Sciatic nerve (tissue), 2 donors: ENCODE measurements at regions not wholly inside any gene's neighbourhood (a gene's known extent, or its start where the extent isn't known, plus 50 kb on each side); places are given as distances from the start of the nearest gene placed in this dataset.
"Not testable (repeated sequence)": the region's sequence is repeated elsewhere in the genome, so short reads cannot be mapped to it uniquely, and the experiment has no call there.

ENCODE experiments used
- ATAC-seq: fragments of 200-7000 bp; cut with Tn5 transposase; one replicate; pipeline ENCODE4 v1.9.1; 2020; ENCODE audit warnings: mild to moderate bottlenecking, moderate library complexity
- DNase-seq: peaks from one replicate; pipeline ENCODE4 v3.0.0-alpha.2; 2020; ENCODE audit warnings: low spot score
- intact Hi-C: fragments of 100-400 bp; cut with DNase I; formaldehyde crosslinking; loops from one replicate; pipeline ENCODE4 v1.14.2; 2022
- donor health status: DM: no; HTN: no; CAD: no.
- donor health status: DM: no; HTN: no; CAD: no.

GRCh38 chr6:120432840-120433239, 901.4 kb downstream of the TBC1D32 start:
- DNase-seq, ATAC-seq, intact Hi-C loops: not testable (repeated sequence)

DNA sequence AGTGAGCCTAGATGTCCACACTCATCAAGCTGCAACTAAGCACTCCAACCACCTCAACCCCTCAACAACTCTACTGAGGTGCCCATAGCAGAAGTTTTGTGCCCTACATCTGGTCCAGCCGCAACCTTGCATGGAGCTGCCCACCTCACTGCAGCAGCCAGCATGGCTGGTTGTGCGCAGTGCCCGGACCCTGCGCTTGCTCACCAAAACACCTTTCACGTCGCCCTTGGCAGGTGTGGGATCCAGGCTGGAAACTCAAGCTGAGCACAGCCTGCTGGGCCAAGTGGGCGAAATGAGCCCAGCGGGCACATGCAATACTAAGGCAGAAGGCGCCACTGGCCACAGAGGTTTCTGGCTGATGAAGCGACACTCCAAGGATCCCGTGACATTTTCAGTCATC, 902.4 kb downstream of the TBC1D32 start:
- DNase-seq, result no peak
- intact Hi-C loops, result no loop called here
- no peak for ATAC-seq

DNA sequence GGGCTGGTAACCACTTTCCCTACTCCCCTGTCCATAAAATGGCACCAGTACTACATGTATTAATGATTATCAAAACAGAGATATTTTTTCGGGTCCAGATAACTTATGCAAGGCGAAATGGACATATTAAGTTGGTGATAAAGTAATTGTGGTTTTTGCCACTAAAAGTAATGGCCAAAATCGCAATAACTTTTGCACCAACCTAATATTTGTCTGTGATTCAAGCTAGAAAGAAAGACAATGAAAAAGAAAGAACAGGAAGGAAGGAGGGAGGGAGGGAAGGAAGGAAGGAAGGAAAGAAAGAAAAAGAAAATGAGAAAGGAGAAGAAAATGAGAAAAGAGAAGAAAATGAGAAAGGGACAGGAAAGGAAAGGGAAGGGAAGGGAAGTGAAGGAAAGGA, 922.9 kb downstream of the TBC1D32 start:
- intact Hi-C loops, result no loop called here
- DNase-seq (no peak), ATAC-seq (no peak)

DNA sequence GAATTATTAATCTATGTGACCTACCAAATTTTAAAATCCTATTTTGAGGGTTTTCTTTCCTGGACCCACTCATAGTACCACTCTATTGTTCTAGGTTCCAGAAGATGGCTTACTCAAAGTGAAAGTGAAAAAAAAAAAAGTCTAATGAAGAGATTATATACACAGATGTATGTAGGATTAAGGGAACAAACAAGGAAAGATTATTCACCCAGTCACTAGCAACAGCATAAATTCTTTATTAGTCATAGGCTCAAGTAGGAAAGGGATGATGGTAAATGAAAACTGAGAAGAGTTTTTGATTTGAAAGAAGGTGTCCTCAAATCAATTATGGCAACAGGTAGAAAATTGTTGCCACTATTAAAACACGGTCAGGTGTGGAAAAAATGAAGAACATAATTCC, 923.7 kb downstream of the TBC1D32 start:
- DNase-seq (no peak), ATAC-seq (no peak)
- intact Hi-C loops, result no loop called here

DNA sequence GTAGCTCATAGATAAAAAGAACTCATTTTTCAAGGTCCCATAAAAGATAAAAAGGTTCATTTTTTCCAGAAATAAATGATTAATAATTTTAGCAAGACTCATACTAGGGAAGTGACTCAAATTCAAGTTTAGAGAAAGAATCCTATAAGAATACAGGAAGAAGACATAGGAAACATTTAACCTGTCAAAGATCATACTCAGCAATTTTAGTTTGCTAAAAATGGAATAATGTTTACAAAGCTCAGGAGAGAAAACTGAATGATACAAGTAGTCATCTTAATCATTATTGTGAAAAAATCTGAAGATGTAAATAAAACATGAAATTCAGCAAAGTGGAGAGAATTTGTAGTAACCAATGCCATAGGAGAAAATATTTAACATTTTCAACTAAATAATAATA, 926.6 kb downstream of the TBC1D32 start:
- intact Hi-C loops, result no loop called here
- DNase-seq, result no peak
- ATAC-seq, result no peak

GRCh38 chr6:120405947-120406346, 928.3 kb downstream of the TBC1D32 start:
- DNase-seq (no peak), ATAC-seq (no peak)
- intact Hi-C loops, result no loop called here

DNA sequence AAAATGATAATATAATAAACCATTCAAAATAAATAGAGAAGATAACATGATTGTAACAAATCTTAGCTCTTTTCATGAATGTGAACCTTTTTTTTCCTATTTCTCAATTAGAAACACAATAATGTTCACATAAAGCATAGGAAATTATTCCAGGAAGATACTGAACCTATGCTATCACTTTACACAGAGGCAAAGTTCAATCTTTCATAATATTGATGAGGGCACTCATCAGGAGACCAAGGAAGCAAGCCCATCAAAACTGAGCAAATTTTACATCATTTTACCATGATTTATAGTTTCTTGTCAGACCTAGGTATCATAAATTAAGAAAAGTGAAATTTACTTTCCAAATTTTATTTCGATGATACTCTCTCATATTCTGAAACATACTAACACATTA, 938.5 kb downstream of the TBC1D32 start:
- intact Hi-C loops, result no loop called here
- DNase-seq, result no peak
- no peak for ATAC-seq

GRCh38 chr6:120395330-120395729, 939.0 kb downstream of the TBC1D32 start:
- ATAC-seq (no peak), DNase-seq (no peak)
- intact Hi-C loops, result no loop called here

- intact Hi-C loops, result no loop called here
- ATAC-seq (no peak), DNase-seq (no peak)
Measured at GRCh38 chr6:120392941-120393340, 941.3 kb downstream of the TBC1D32 start.

DNA sequence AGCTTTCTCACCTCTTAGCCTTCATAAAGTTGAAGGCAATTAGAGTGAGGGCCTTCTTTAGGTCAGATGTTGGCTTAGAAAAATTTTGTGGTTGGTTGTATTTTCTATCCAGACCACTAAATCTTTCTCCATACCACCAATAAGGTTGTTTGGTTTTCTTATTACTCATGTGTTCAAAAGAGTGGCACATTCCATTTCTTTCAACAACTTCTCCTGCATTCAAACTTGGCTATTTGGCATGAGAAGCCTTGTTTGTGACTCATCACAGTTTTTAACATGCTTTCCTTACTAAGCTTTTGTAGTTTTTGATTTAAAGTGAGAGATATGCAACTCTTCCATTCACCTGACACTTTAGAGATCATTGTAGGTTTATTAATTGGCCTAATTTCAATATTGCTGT, 949.6 kb downstream of the TBC1D32 start:
- DNase-seq, result no peak
- intact Hi-C loops, result no loop called here
- ATAC-seq, result no peak

- no peak for ATAC-seq
Measured at GRCh38 chr6:120383681-120384080, 950.6 kb downstream of the TBC1D32 start.

DNA sequence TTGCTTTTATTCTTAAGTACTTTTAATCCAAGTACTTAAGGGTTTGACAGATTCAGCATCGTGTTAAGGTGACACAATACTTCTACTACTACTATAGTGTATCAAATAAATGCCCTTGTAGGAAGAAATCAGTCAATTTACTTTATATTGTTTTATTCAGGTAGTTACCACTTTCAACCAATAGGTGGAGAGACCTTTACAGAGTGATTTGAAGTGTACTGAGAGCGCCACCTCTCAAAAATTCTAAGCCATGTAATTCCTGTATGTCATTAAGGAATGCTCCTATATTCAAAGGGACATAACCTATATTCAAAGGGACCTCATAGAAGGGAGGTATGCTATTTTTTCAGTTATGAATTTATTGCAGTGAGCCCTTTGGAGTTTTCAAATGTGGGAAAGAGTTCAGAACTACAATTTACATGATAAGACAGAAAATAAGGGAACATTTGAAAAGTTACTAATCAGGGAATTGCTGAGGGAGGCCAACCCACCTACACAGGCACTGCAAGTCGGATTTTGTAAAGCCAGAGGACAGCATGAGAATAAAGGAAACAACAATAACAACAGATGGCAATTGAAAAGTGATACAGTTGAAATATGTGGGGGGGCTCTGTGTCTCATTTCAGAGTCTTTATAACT, 955.6 kb downstream of the TBC1D32 start:
- ATAC-seq (no peak), DNase-seq (no peak)
- intact Hi-C loops, result no loop called here

More at GRCh38 chr6:120383681-120384080, 950.6 kb downstream of the TBC1D32 start:
- no peak for DNase-seq
- intact Hi-C loops, result no loop called here

DNA sequence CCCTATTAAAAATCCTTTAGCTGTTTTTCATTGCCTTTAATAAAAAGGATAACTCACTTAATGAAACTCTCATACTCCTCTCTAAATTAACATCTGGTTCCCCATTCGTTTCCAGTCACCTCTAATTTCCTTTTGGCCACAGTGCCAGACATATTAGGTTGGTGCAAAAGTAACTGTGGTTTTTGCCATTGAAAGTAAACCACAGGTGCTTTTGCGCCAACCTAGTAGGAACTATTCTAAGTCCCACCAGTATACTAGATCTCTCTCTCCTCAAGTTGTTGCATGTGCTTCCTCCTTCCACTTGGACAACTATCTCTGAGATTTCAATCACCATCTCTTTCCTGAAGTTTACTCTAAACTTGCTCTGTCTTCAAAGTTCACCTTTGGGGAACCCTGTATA, 961.1 kb downstream of the TBC1D32 start:
- ATAC-seq (no peak), DNase-seq (no peak)
- intact Hi-C loops, result no loop called here

DNA sequence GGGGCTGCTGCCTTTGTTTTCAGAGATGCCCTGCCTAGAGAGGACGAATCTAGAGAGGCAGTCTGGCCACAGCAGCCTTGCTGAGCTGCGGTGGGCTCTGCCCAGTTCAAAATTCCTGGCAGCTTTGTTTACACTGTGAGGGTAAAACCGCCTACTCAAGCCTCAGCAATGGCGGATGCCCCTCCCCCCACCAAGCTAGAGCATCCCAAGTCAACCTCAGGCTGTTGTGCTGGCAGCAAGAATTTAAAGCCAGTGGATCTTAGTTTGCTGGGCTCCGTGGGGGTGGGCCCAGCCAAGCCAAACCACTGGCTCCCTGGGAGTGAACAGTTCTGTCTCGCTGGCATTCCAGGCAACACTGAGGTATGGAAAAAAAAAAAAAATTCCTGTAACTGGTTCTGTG, 970.9 kb downstream of the TBC1D32 start:
- intact Hi-C loops, result no loop called here
- DNase-seq (no peak), ATAC-seq (no peak)

DNA sequence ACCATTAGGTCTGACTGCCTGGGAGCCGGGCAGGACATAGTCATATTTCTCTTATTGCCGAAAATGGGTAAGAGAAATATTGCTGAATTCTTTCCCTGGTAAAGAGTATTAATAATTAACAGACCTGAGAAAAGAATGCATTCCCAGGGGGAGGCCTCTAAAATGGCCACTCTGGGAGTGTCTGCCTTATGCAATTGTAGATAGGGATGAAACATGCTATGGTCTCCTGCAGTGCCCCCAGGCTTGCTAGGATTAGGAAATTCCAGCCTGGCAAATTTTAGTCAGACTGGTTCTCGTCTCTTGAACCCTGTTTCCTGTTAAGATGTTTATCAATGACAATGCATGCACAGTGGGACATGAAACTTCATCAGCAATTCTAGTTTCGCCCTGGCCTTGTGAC, 975.7 kb downstream of the TBC1D32 start:
- intact Hi-C loops, ATAC-seq, DNase-seq: not testable (repeated sequence)

- no peak for ATAC-seq
Measured at GRCh38 chr6:120357447-120357846, 976.8 kb downstream of the TBC1D32 start.

GRCh38 chr6:120355822-120356221, 978.5 kb downstream of the TBC1D32 start:
- ATAC-seq (no peak), DNase-seq (no peak)
- intact Hi-C loops, result no loop called here

More at GRCh38 chr6:120357447-120357846, 976.8 kb downstream of the TBC1D32 start:
- DNase-seq, result no peak
- intact Hi-C loops, result no loop called here

GRCh38 chr6:120354452-120355098, 979.7 kb downstream of the TBC1D32 start:
- ATAC-seq (no peak), DNase-seq (no peak)
- intact Hi-C loops, result no loop called here

DNA sequence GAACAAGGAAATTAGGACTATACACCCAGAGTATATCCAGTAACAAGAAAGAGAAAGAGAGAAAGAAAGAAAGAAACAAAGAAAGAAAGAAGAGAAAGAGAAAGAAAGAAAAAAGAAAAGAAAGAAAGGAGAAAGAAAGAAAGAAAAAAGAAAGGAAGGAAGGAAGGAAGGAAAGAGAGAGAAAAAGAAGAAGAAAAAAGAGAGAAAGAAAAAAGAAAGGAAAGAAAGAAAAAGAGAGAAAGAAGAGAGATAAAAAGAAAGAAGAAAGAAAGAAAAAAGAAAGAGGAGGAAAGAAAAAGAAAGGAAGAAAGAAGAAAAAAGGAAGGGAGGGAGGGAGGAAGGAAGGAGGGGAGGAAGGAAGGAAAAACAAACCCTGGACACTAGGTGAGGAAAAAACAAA, 981.8 kb downstream of the TBC1D32 start:
- no peak for DNase-seq
- ATAC-seq, result no peak
- intact Hi-C loops, result no loop called here

GRCh38 chr6:120348926-120349325, 985.4 kb downstream of the TBC1D32 start:
- no peak for ATAC-seq
- no peak for DNase-seq
- intact Hi-C loops, result no loop called here

DNA sequence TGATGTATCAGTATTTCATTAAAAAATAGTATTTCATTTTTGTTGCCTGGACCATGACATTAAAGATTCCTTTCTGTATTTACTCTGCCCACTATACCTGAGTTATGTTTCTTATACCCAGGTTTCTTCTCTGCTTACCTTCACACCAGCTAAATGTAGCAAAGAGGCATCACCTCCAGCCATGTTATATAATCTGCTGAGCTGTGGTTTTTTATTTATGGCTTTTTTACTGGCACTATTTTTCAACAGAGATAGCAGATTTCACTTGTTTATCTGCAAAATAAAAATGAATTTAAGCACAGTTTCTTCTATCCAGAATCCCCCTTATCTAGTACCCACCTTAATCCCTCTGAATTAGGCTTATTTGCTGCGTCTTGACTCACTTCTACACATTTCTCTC, 979.0 kb upstream of the MAN1A1 start:
- no peak for DNase-seq
- intact Hi-C loops, result no loop called here
- no peak for ATAC-seq
